ENCODE measurements at regions not wholly inside any gene's neighbourhood (a gene's known extent, or its start where the extent isn't known, plus 50 kb on each side); places are given as distances from the start of the nearest gene placed in this dataset.

- no peak for TF ChIP-seq CTCF (IDR thresholded peaks at IDR 0.05; ENCODE audit: control insufficient read depth, extremely low read depth, insufficient read depth)
- H3K4me3 ChIP-seq (ENCODE audit: low read depth, low read length): no peak overlapping the region
- no peak for DNase-seq (ENCODE audit: low read depth)
Observed at GRCh38 chr6:51323056-51323455, 504.4 kb downstream of the TFAP2B start.

- TF ChIP-seq CTCF (IDR thresholded peaks at IDR 0.05; ENCODE audit: control insufficient read depth, extremely low read depth, insufficient read depth): no peak
- H3K4me3 ChIP-seq (ENCODE audit: low read depth, low read length): no peak overlapping the region
- no peak for DNase-seq (ENCODE audit: low read depth)
Observed at GRCh38 chr6:51330971-51331370, 512.3 kb downstream of the TFAP2B start.

GRCh38 chr6:51335543-51335942 is 516.9 kb downstream of the TFAP2B start:
- peak; percentile 34 for DNase-seq (ENCODE audit: low read depth)
- H3K4me3 ChIP-seq (ENCODE audit: low read depth, low read length): no peak overlapping the region
- TF ChIP-seq CTCF (IDR thresholded peaks at IDR 0.05; ENCODE audit: control insufficient read depth, extremely low read depth, insufficient read depth): no peak

- no peak for DNase-seq (ENCODE audit: low read depth)
- H3K4me3 ChIP-seq (ENCODE audit: low read depth, low read length): no peak overlapping the region
- TF ChIP-seq CTCF (IDR thresholded peaks at IDR 0.05; ENCODE audit: control insufficient read depth, extremely low read depth, insufficient read depth): no peak
Observed at GRCh38 chr6:51336185-51336584, 517.5 kb downstream of the TFAP2B start.

- no peak for TF ChIP-seq CTCF (IDR thresholded peaks at IDR 0.05; ENCODE audit: control insufficient read depth, extremely low read depth, insufficient read depth)
- no peak overlapping the region for H3K4me3 ChIP-seq (ENCODE audit: low read depth, low read length)
- no peak for DNase-seq (ENCODE audit: low read depth)
Observed at GRCh38 chr6:51337277-51337676, 518.6 kb downstream of the TFAP2B start.

- no peak for DNase-seq (ENCODE audit: low read depth)
- H3K4me3 ChIP-seq (ENCODE audit: low read depth, low read length): no peak overlapping the region
- no peak for TF ChIP-seq CTCF (IDR thresholded peaks at IDR 0.05; ENCODE audit: control insufficient read depth, extremely low read depth, insufficient read depth)
Observed at GRCh38 chr6:51339108-51339507, 520.4 kb downstream of the TFAP2B start.

- H3K4me3 ChIP-seq (ENCODE audit: low read depth, low read length): no peak overlapping the region
- no peak for TF ChIP-seq CTCF (IDR thresholded peaks at IDR 0.05; ENCODE audit: control insufficient read depth, extremely low read depth, insufficient read depth)
- DNase-seq (ENCODE audit: low read depth): no peak
Observed at GRCh38 chr6:51339728-51340127, 521.1 kb downstream of the TFAP2B start.
